CD14-positive monocyte (primary cell): ENCODE measurements at regions not wholly inside any gene's neighbourhood (a gene's known extent, or its start where the extent isn't known, plus 50 kb on each side); places are given as distances from the start of the nearest gene placed in this dataset.

Experiments
- DNase-seq, 3 donors: peaks; one replicate each; pipeline ENCODE4 v3.0.0-alpha.2; 2011 to 2022
- H2AFZ ChIP-seq: 2 replicates; pipeline ENCODE4 v1.6.0; 2012; ENCODE audit warnings: mild to moderate bottlenecking, low read depth, low read length, inconsistent platforms; ENCODE audit not compliant: insufficient read depth, poor library complexity, severe bottlenecking
- H3K27ac ChIP-seq, 2 donors: 1 replicate in 1 of 2; 2 replicates in 1 of 2; pipeline ENCODE4 v1.5.1; 2012 to 2013; ENCODE audit warnings: low read length in 2 of 2, control low read depth in 1 of 2, inconsistent platforms in 1 of 2, low read depth in 1 of 2, mild to moderate bottlenecking in 1 of 2
- H3K27me3 ChIP-seq, 2 donors: one replicate each; pipeline versions ENCODE4 v1.6.0 to v1.6.1; 2011 to 2013; ENCODE audit warnings: low read length in 2 of 2; ENCODE audit not compliant: control insufficient read depth in 2 of 2, insufficient read depth in 2 of 2
- H3K36me3 ChIP-seq, 2 donors: replicated peaks in 1 of 2; 1 replicate in 1 of 2; 2 replicates in 1 of 2; pipeline versions ENCODE4 v1.5.1 to v1.6.1; 2012 to 2013; ENCODE audit warnings: low read length in 2 of 2, control low read depth in 1 of 2, inconsistent platforms in 1 of 2, mild to moderate bottlenecking in 1 of 2; ENCODE audit not compliant: insufficient read depth in 2 of 2, control insufficient read depth in 1 of 2
- H3K4me1 ChIP-seq, 2 donors: 1 replicate in 1 of 2; 2 replicates in 1 of 2; pipeline versions ENCODE4 v1.5.1 to v1.6.1; 2012 to 2013; ENCODE audit warnings: low read length in 2 of 2, control low read depth in 1 of 2, inconsistent platforms in 1 of 2, mild to moderate bottlenecking in 1 of 2, moderate library complexity in 1 of 2; ENCODE audit not compliant: insufficient read depth in 2 of 2, control insufficient read depth in 1 of 2
- H3K4me2 ChIP-seq: replicated peaks from 2 replicates; pipeline ENCODE3; 2012; ENCODE audit warnings: low read length, moderate library complexity, mild to moderate bottlenecking; ENCODE audit not compliant: poor library complexity, severe bottlenecking; ENCODE audit errors: extremely low read depth
- H3K4me3 ChIP-seq, 3 experiments: fragments of 200-600 bp in 1 of 3; sonication (generic) in 1 of 3; replicated peaks in 1 of 3; 1 replicate in 2 of 3; 2 replicates in 1 of 3; pipeline ENCODE4 v1.5.1; 2011 to 2013; ENCODE audit warnings: low read length in 3 of 3, mild to moderate bottlenecking in 3 of 3, control low read depth in 2 of 3, low read depth in 2 of 3, inconsistent platforms in 1 of 3, moderate library complexity in 1 of 3
- H3K79me2 ChIP-seq: 2 replicates; pipeline ENCODE4 v1.6.0; 2012; ENCODE audit warnings: mild to moderate bottlenecking, control low read depth, inconsistent platforms, low read length, moderate library complexity; ENCODE audit not compliant: insufficient read depth
- H3K9ac ChIP-seq: 2 replicates; pipeline ENCODE4 v1.6.0; 2017; ENCODE audit warnings: low read length, mild to moderate bottlenecking; ENCODE audit not compliant: insufficient read depth, poor library complexity, severe bottlenecking
- H3K9me3 ChIP-seq, 2 donors: replicated peaks in 1 of 2; 1 replicate in 1 of 2; 2 replicates in 1 of 2; pipeline versions ENCODE4 v1.5.1 to v1.6.1; 2012 to 2013; ENCODE audit warnings: low read length in 2 of 2, control low read depth in 1 of 2; ENCODE audit not compliant: control insufficient read depth in 1 of 2, insufficient read depth in 1 of 2
- H4K20me1 ChIP-seq: 2 replicates; pipeline ENCODE4 v1.6.0; 2012; ENCODE audit warnings: mild to moderate bottlenecking, low read length, control low read depth, moderate library complexity; ENCODE audit not compliant: insufficient read depth
- H3K27ac Mint-ChIP-seq, 7 donors: one replicate each; pipeline ENCODE4 v1.8.0; 2020; ENCODE audit warnings: mild to moderate bottlenecking in 7 of 7, mixed read lengths in 7 of 7, moderate library complexity in 6 of 7, inconsistent platforms in 2 of 7
- H3K27me3 Mint-ChIP-seq, 3 donors: one replicate each; pipeline ENCODE4 v1.8.0; 2021 to 2022; ENCODE audit warnings: low read depth in 3 of 3, mild to moderate bottlenecking in 3 of 3, mixed read lengths in 3 of 3, moderate library complexity in 3 of 3, inconsistent platforms in 1 of 3
- H3K36me3 Mint-ChIP-seq, 2 donors: one replicate each; pipeline ENCODE4 v1.8.0; 2020; ENCODE audit warnings: mixed read lengths in 2 of 2, inconsistent platforms in 1 of 2, mild to moderate bottlenecking in 1 of 2
- H3K4me1 Mint-ChIP-seq: one replicate; pipeline ENCODE4 v1.8.0; 2020; ENCODE audit warnings: mild to moderate bottlenecking, mixed read lengths
- H3K4me3 Mint-ChIP-seq, 2 donors: one replicate each; pipeline ENCODE4 v1.8.0; 2020; ENCODE audit warnings: mild to moderate bottlenecking in 2 of 2, mixed read lengths in 2 of 2, moderate library complexity in 1 of 2
- H3K9me3 Mint-ChIP-seq, 7 donors: one replicate each; pipeline ENCODE4 v1.8.0; 2020 to 2022; ENCODE audit warnings: mixed read lengths in 7 of 7, mild to moderate bottlenecking in 6 of 7, moderate library complexity in 6 of 7, inconsistent platforms in 2 of 7
- WGBS: methylation state at CpG from one replicate; pipeline ENCODE4 v1.1.5; 2013; ENCODE audit warnings: missing lambda C conversion rate; ENCODE audit not compliant: insufficient coverage; 5-methylcytosine and 5-hydroxymethylcytosine counted together
- intact Hi-C, 2 donors: fragments of 100-400 bp; cut with micrococcal nuclease; formaldehyde crosslinking; loops; one replicate each; pipeline versions ENCODE4 v1.15.0 to v1.15.1; 2023
- TF ChIP-seq, protein P1 (sequence below): fragments of 200-600 bp; IDR thresholded peaks from one replicate; pipeline ENCODE4 v1.8.0; 2022; ENCODE audit warnings: antibody characterized with exemption, mild to moderate bottlenecking

DNA sequence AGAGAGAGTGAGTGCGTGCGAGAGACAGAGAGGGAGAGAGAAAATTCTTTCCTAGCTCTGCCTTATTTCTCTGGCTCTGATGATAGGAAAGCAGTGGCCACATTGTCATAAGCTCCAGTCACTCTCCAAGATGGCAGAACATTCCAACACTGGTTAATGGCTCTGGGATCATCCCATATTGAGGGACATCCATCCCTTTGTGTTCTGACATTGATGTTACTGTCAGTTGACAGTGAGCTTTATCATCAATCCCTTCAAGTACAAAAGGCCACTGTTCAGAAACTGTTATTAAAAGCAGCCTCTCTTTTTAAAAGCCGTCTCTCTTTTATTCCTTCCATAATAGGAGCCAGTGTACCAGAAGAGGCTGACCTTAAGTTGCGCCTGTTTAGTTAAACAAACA, 1084.9 kb upstream of the RBFOX1 start:
- H4K20me1 ChIP-seq, result no peaks in the 10 kb centered on the region
- no peaks in the 10 kb centered on the region for H3K36me3 ChIP-seq
- TF ChIP-seq, protein P1, sequence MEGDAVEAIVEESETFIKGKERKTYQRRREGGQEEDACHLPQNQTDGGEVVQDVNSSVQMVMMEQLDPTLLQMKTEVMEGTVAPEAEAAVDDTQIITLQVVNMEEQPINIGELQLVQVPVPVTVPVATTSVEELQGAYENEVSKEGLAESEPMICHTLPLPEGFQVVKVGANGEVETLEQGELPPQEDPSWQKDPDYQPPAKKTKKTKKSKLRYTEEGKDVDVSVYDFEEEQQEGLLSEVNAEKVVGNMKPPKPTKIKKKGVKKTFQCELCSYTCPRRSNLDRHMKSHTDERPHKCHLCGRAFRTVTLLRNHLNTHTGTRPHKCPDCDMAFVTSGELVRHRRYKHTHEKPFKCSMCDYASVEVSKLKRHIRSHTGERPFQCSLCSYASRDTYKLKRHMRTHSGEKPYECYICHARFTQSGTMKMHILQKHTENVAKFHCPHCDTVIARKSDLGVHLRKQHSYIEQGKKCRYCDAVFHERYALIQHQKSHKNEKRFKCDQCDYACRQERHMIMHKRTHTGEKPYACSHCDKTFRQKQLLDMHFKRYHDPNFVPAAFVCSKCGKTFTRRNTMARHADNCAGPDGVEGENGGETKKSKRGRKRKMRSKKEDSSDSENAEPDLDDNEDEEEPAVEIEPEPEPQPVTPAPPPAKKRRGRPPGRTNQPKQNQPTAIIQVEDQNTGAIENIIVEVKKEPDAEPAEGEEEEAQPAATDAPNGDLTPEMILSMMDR, result no peak
- no peaks in the 10 kb centered on the region for H3K79me2 ChIP-seq
- no peaks in the 10 kb centered on the region for H3K27me3 ChIP-seq
- H3K9me3 ChIP-seq, result peaks cover 9 to 14% of the 10 kb centered on the region in 2 donors
- H2AFZ ChIP-seq, result no peak overlapping the region
- H3K36me3 Mint-ChIP-seq, result no peaks in the 10 kb centered on the region
- no peak overlapping the region for H3K9ac ChIP-seq
- intact Hi-C loops, result no loop called here
- no peaks in the 10 kb centered on the region for H3K4me1 ChIP-seq
- no peak overlapping the region for H3K4me3 ChIP-seq
- H3K4me1 Mint-ChIP-seq, result no peaks in the 10 kb centered on the region
- no peak overlapping the region for H3K4me3 Mint-ChIP-seq
- H3K9me3 Mint-ChIP-seq, result peaks cover 0 to 10% (median 2%) of the 10 kb centered on the region in 7 donors
- no peak overlapping the region for H3K4me2 ChIP-seq
- H3K27ac Mint-ChIP-seq, result no peak overlapping the region
- no CpG with 5 or more reads among the region's 4 CpGs for WGBS
- peaks cover 0 to 1% (median 0%) of the 10 kb centered on the region in 3 donors for H3K27me3 Mint-ChIP-seq
- no peak overlapping the region for H3K27ac ChIP-seq
- no peak for DNase-seq

DNA sequence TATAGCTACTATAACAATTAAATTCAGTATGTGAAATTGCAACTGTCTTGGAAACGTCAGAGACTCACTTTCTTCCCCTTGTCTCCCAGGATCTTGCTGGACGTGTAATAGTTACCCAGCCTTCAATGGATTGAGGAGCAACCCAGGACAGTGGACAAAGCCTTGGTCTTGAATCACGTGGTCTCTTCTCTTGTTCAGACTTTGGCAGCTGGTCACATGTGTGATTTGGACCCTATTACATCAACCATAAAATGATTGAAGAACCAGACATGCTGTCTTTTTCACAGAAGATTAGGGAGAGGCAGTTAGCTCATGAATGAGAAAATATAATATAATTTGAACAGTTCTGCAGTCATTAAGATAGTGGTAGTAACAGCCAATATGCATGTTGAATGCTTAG, 1085.5 kb upstream of the RBFOX1 start:
- no peaks in the 10 kb centered on the region for H3K79me2 ChIP-seq
- H4K20me1 ChIP-seq, result no peaks in the 10 kb centered on the region
- intact Hi-C loops, result no loop called here
- peaks cover 9 to 14% of the 10 kb centered on the region in 2 donors for H3K9me3 ChIP-seq
- DNase-seq, result no peak
- WGBS, result 90% methylated on average over 2 of the region's 3 CpGs
- no peak overlapping the region for H3K27ac Mint-ChIP-seq
- H3K27me3 ChIP-seq, result no peaks in the 10 kb centered on the region
- TF ChIP-seq, protein P1, result no peak
- H3K27ac ChIP-seq, result no peak overlapping the region
- H3K27me3 Mint-ChIP-seq, result peaks cover 0 to 1% (median 0%) of the 10 kb centered on the region in 3 donors
- H3K4me3 ChIP-seq, result no peak overlapping the region
- H3K4me2 ChIP-seq, result no peak overlapping the region
- H3K9me3 Mint-ChIP-seq, result peaks cover 0 to 10% (median 2%) of the 10 kb centered on the region in 7 donors
- no peaks in the 10 kb centered on the region for H3K4me1 ChIP-seq
- no peak overlapping the region for H3K9ac ChIP-seq
- H3K4me1 Mint-ChIP-seq, result no peaks in the 10 kb centered on the region
- no peak overlapping the region for H2AFZ ChIP-seq
- no peaks in the 10 kb centered on the region for H3K36me3 ChIP-seq
- no peak overlapping the region for H3K4me3 Mint-ChIP-seq
- H3K36me3 Mint-ChIP-seq, result no peaks in the 10 kb centered on the region
